Tibial nerve (tissue), 4 donors: ENCODE measurements at regions not wholly inside any gene's neighbourhood (a gene's known extent, or its start where the extent isn't known, plus 50 kb on each side); places are given as distances from the start of the nearest gene placed in this dataset.

Source experiments
- EP300 ChIP-seq, 2 donors: sonication (generic); formaldehyde crosslinking; IDR thresholded peaks; one replicate each; pipeline ENCODE4 v1.6.1; 2017; ENCODE audit warnings: antibody characterized with exemption in 2 of 2, mild to moderate bottlenecking in 1 of 2
- POLR2A ChIP-seq, 2 donors: fragments of 450-650 bp; IDR thresholded peaks; one replicate each; pipeline ENCODE4 v1.6.1; 2017; ENCODE audit warnings: antibody characterized with exemption in 2 of 2, mild to moderate bottlenecking in 2 of 2, moderate library complexity in 2 of 2
- TF ChIP-seq, protein P1 (sequence below), 5 experiments: fragments of 200-600 bp in 3 of 5; fragments of 450-650 bp in 2 of 5; sonication (generic) in 3 of 5; IDR thresholded peaks; one replicate each; pipeline ENCODE4 v1.5.1; 2016 to 2019; ENCODE audit warnings: antibody characterized with exemption in 5 of 5, mild to moderate bottlenecking in 3 of 5, moderate library complexity in 2 of 5

DNA sequence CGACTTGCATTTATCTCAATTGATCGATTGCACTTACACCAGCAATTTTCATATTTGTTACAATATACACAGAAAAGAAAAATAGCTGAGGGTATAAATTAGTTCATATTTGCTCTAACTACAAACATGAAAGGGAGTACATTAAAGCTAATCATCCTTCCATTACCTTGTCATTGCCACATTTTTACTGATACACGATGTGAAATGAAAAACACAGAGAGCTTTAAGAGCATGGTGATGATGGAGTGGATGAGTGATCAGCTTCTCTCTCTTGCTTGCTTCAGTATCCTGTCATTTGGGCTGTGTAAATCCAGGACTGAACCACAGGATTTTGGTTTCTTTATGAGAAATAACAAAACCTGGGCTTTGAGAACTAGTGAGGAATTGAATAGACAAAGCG, 1207.5 kb upstream of the GOT2 start:
- TF ChIP-seq, protein P1, sequence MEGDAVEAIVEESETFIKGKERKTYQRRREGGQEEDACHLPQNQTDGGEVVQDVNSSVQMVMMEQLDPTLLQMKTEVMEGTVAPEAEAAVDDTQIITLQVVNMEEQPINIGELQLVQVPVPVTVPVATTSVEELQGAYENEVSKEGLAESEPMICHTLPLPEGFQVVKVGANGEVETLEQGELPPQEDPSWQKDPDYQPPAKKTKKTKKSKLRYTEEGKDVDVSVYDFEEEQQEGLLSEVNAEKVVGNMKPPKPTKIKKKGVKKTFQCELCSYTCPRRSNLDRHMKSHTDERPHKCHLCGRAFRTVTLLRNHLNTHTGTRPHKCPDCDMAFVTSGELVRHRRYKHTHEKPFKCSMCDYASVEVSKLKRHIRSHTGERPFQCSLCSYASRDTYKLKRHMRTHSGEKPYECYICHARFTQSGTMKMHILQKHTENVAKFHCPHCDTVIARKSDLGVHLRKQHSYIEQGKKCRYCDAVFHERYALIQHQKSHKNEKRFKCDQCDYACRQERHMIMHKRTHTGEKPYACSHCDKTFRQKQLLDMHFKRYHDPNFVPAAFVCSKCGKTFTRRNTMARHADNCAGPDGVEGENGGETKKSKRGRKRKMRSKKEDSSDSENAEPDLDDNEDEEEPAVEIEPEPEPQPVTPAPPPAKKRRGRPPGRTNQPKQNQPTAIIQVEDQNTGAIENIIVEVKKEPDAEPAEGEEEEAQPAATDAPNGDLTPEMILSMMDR (IDR thresholded peaks at IDR 0.05), result no peak
- TF ChIP-seq EP300 (IDR thresholded peaks at IDR 0.05) (no peak), POLR2A (IDR thresholded peaks at IDR 0.05) (no peak)
